Raji (cell line): ENCODE measurements at regions not wholly inside any gene's neighbourhood (a gene's known extent, or its start where the extent isn't known, plus 50 kb on each side); places are given as distances from the start of the nearest gene placed in this dataset.

Experiments
- POLR2A ChIP-seq: IDR thresholded peaks from 2 replicates; pipeline ENCODE4 v1.6.1; 2011; ENCODE audit warnings: low read depth, low read length, control low read depth; ENCODE audit not compliant: insufficient read depth

DNA sequence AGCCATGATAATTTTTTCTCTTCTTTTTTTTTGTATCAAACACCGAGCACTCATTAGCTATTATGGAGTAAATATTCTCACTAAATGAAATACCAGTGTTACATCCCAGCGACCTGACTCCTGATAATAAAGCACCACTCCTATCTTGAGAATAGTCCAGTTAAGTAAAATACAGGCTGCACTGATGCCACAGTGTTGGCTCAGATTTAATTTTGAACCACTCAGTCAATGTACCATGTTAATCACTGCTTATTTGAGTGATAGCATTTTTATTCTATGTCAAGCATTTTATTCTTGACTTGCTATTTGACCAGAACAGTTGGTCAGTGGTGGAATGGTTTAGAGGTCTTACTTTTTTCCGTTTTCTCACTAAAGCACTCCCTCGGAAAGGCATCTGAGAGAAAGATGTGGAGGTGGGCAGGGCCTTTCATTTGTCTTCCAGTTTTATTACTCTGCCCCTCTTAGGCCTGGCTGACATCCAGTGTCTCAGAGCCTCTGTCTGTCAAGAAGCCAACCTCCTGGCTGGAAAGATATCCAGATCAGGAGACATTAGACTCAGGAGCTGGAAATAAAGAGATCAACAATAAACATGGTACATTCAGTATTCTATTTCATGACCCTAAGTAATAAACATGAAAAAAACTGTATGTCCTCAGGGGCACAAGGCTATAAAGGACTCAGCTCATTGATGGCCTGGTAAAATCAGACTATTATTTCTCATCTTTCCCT is 457.8 kb downstream of the EPM2A start:
- no peak for TF ChIP-seq POLR2A

DNA sequence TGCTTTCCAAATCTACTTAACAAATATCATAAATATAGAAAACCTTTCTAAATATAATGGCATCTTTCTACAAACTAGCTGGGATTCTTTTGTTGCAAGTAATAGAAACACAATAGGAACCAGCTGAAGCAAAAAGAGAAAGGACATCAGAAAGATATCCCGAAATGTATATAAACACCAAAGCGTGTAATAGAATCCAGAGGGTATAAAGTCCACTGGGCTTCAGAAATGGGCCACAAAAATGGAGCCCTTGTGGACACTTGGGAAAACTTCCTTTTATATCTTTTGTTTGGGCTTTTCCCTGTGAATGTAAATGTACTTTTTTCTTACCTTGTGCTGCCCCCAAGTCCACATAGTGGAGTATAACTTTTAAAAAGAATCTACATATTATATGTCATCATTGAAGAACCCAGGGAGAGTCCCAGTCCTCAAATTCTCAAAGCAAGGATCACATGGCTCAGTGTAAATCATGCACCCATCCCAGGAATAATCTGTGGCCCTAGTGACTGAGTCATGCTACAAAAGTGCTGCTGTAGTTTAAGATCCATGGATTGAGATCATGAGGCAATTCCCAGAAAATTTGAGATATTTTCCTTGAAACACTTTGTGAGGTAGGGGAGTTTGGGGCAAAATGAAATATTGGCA is 457.0 kb downstream of the EPM2A start:
- TF ChIP-seq POLR2A = no peak

DNA sequence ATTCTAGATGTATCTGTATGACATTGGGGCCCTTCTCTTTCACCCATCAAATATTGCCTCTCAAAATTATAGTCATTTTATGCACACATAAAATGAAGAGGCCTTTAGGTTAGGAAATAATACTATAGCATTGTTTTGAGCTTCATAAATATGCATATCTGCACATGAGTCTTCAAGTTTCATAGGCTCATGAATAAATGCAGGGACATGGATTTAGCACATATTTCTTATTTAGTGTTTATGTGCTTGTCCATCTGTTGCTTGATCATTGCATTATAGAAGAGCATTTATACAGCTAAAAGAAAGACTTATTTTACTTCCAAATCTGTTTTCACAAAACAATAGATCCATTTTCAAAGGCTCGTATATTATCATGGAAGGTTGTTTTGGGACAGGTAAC is 455.8 kb downstream of the EPM2A start:
- no peak for TF ChIP-seq POLR2A

DNA sequence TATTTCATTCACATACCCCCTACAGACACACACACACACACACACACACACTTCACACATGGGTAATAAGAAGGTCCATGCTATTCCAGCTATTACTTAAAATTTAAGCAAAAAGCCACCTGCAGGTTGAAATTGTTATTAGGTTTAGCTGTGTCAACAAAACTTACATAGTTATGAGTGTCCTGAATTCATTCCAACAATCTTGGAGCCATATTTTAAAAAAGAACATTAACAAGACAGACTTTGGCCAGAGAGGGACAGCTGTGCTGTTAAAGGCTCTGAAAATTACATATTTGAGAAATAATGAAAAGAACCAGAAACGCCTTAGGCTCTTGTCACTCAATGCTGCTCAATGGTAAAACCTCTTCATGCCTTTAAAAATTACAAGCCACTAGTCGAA is 455.3 kb downstream of the EPM2A start:
- no peak for TF ChIP-seq POLR2A

DNA sequence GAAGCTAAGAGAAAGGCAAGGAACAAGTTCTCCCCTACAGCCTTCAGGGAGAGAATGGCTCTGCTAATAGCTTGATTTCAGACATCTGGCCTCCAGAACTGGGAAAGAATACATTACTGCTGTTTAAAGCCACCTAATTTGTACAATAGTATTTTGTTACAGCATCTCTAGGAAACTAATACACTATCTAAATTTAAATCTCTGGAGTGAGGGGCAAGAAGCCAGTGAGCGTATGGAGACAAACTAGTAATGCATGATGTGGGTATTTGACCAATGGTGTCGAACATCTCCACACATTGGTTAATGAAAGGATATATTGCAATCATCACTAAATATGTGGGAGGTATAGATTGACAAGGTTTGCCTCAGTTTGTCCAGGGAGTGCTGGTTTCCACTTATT is 451.5 kb downstream of the EPM2A start:
- TF ChIP-seq POLR2A = no peak

DNA sequence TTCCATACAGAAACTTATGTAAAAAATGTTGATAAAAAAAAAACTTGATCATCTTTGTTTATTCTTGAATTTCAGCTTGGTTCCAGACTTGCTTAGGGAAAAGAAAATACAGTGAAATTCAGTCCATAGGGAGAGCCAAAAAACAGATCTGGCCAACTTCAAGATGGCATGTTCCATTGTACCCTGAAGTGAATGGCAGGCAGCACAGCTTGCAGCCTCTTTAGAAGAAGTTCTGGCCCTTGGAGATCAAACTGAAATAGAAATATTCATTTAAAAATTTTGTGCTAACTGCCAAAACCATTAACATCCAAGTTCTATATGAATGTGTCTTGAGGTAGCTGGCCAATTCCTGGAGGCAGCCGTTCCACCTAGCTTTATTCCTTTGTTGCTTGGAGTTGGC is 448.4 kb downstream of the EPM2A start:
- TF ChIP-seq POLR2A = no peak

DNA sequence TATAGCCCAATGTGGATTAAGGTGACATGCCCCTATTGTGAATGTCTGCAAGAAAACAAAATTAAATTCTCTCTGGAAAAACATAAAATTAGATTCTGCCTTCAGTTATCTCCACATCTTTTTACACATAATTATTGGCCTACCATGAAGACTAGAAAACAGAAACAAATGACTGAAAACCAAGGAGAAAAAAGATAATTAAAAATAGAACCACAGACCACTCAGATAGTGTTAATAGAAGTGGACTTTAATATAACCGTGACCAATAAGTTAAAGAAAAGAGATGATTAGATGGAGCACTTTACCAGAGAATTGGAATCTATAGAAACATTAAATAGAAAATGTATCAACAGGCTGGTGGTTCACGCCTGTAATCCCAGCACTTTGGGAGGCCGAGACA is 445.7 kb downstream of the EPM2A start:
- no peak for TF ChIP-seq POLR2A

DNA sequence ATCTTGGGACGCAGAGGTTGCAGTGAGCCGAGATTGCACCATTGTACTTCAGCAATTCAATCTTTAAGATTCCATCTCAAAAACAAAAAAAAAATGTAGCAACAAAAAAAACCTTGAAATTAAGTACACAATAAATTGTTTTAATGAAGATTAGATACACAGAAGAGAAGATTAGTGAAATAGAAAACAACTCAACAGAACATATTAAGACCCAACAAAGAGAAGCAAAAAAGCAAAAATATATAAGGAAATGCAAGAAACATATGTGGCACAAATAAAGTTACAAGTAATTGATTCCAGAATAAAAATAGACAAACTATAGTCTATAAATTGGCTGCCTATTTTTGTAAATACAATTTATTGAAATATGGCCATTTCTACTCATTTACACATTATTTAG is 445.2 kb downstream of the EPM2A start:
- no peak for TF ChIP-seq POLR2A

DNA sequence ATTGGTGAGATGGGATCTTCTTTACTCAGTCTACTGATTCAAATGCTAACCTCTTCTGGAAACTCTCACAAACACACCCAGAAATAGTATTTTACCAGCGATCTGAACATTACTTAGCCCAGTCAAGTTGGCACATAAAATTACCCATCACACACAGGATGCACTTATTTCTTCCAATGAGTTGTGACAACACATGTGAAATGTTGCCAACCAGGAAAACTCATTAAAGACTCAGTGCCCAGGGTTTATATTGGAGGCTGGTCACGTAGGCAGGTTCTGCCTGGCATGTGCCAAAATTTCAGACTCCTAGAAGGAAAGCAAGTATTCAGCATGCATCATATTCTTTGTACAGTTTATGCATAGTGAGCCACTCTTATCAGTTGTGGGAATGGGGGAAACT is 443.3 kb downstream of the EPM2A start:
- no peak for TF ChIP-seq POLR2A

DNA sequence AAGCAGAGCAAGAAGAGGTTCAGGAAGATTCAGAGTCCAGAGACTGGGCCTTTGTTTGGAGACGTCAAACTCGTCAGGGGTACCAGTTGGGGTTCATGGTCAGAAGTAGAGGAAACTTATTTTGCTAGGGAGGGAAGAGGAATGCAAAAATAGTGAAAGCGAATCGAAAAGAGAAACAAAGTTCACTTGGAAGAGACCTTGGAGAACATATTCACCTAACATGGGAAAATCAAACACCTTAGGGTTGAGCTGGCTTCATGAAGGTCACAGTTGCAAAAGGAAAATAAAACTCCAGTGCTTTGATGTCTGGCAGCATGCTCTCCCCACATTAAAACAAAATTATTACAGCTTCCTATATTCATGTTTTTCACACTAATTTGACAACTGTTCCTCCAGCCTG is 440.4 kb downstream of the EPM2A start:
- TF ChIP-seq POLR2A = no peak

DNA sequence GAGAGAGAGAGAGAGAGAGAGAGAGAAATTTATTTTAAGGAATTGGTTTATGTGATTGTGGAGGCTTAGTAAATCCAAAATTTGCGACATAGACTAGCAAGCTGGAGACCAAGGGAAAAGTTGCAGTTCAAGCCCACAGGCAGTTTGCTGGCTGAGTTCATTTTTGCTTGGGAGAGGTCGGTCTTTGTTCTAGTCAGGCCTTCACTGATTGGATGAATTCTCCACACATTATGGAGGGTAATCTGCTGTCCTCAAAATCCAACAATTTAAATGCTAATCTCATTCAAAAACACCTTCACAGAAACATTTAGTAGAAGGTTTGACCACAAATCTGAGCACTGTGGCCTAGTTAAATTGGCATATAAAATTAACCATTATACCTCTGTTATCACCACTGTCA is 439.6 kb downstream of the EPM2A start:
- no peak for TF ChIP-seq POLR2A

DNA sequence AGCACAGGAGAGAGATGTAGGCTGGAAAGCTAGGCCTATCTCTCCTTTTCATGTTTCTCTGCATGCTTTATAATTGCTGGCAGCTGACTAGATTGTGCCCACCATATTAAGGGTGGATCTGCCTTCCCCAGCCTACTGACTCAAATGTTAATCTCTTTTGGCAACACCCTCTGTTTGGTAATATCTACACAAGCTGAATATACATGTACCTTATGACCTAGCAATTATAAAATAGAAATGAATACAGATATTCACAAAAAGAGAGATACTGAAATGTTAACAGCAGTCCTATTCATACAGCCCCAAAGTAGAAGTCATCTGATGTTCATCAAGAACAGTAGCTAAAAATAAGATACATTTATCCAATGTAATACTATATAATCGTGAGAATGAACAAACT is 429.6 kb downstream of the EPM2A start:
- no peak for TF ChIP-seq POLR2A

DNA sequence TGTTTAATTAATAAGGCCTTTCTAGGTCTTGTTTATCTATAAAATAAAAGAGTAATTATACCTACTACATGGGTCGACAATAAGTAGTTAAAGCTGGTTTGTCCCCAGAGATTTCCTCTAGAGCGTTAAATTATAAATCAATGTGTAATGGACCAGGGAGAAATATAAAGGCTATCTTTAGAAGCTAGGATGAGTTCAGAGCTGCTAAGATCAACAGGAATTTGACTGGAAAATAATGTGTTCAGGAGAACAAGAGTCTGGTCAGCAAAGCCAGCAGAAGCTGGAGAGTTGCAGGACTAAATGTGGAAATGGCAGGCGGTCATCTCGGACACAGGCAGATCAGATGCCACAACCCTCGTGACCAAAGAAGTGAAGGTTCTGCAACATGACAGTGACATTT is 428.8 kb downstream of the EPM2A start:
- TF ChIP-seq POLR2A = no peak

DNA sequence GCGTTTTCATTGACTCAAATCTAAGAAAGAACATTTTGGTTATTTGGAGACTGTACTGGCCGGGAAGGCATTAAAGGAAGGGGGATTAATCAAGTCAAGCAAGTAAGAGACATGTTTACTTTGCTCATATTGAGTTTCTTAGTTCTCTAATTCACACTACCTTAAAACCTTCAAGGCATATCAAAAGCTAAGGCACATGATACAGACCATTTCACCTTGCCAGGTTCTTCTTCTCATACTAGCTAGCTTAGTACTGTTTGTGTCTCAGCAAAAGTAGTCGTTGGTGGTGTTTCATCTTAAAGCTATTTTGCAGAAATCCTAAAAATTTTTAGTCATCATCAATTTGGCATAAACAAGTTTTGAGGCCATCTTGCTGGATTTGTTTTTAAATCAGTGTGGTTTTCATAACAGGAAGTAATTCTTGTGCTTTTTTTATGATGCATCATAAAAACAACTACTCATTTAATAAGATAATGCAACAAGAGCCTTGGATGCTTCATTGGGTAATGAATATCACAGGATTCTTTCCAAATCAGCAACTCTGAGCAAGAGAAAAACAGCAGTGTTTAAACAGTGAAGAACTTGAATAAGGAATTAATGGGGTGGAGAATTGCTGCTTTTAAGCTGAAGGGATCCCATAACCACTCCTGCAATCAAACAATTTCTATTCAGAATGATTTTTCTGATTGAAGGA is 425.3 kb downstream of the EPM2A start:
- no peak for TF ChIP-seq POLR2A

DNA sequence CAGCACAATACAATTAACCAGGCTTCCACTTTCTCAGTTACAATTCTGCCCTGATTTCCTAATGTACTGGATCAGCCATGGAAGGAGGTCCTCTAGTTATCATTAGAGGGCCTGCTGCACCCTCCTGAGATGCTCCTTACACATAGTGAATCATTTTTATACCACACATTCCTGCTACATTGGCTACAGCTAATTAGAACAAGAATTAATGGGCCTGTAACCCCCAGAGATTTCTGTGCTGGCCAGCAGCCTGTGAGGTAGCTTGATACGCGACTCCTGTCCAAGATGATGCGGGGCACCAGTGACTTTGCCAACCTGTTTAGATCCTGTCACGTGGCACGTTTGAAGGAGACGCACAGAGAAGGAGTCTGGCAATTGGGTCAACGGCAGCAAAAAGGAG is 422.8 kb downstream of the EPM2A start:
- no peak for TF ChIP-seq POLR2A
